Bronchial epithelial cell (primary cell): ENCODE measurements at regions not wholly inside any gene's neighbourhood (a gene's known extent, or its start where the extent isn't known, plus 50 kb on each side); places are given as distances from the start of the nearest gene placed in this dataset.

ENCODE experiments used
- DNase-seq: peaks from one replicate; pipeline ENCODE4 v3.0.0-alpha.2; 2010; ENCODE audit warnings: low read depth
- FAIRE-seq: peaks from 2 replicates; lab custom pipeline; 2011; peaks lifted over from hg19 to GRCh38; lab: Jason Lieb, UNC
- H3K27me3 ChIP-seq: 2 replicates; pipeline ENCODE4 v1.5.1; 2011; ENCODE audit warnings: low read length; ENCODE audit not compliant: control insufficient read depth, insufficient read depth
- H3K36me3 ChIP-seq: 2 replicates; pipeline ENCODE4 v1.5.1; 2011; ENCODE audit warnings: low read length; ENCODE audit not compliant: control insufficient read depth, insufficient read depth
- H3K4me3 ChIP-seq: 2 replicates; pipeline ENCODE4 v1.5.1; 2011; ENCODE audit warnings: mild to moderate bottlenecking, low read depth, low read length, control low read depth
- CTCF ChIP-seq: IDR thresholded peaks from 2 replicates; pipeline ENCODE4 v1.5.1; 2011; ENCODE audit warnings: mild to moderate bottlenecking, moderate library complexity, low read length, control low read depth, inconsistent platforms; ENCODE audit not compliant: insufficient read depth, severe bottlenecking

GRCh38 chr9:4933861-4934260, 51.2 kb upstream of the JAK2 start:
- peak; percentile 34 for DNase-seq
- FAIRE-seq, result no peak
- Histone ChIP-seq H3K27me3 (no peaks in the 10 kb centered on the region), H3K36me3 (no peaks in the 10 kb centered on the region), H3K4me3 (no peak overlapping the region)
- no peak for TF ChIP-seq CTCF

GRCh38 chr9:4935001-4935672, 49.9 kb upstream of the JAK2 start:
- FAIRE-seq, result no peak

More at GRCh38 chr9:4935001-4935672, 49.9 kb upstream of the JAK2 start:
- Histone ChIP-seq H3K27me3 (no peaks in the 10 kb centered on the region), H3K4me3 (no peak overlapping the region), H3K36me3 (no peaks in the 10 kb centered on the region)
- DNase-seq, result no peak
- TF ChIP-seq CTCF, result no peak
